ENCODE measurements at regions not wholly inside any gene's neighbourhood (a gene's known extent, or its start where the extent isn't known, plus 50 kb on each side); places are given as distances from the start of the nearest gene placed in this dataset.

GRCh38 chr6:24054388-24054787 is 71.6 kb upstream of the NRSN1 start:
- TF ChIP-seq FOXJ3 (CRISPR knock-in tag; IDR thresholded peaks at IDR 0.05; ENCODE audit: borderline replicate concordance) (no peak), CTCF (IDR thresholded peaks at IDR 0.05) (no peak), ELF4 (CRISPR knock-in tag; IDR thresholded peaks at IDR 0.05; ENCODE audit: low read depth) (no peak), HMGXB4 (CRISPR knock-in tag; IDR thresholded peaks at IDR 0.05) (no peak)
